SIG-M5 treated with dmso at 0.1 percent for 504 hours (cell line): ENCODE measurements at regions not wholly inside any gene's neighbourhood (a gene's known extent, or its start where the extent isn't known, plus 50 kb on each side); places are given as distances from the start of the nearest gene placed in this dataset.
"Not testable (repeated sequence)": the region's sequence is repeated elsewhere in the genome, so short reads cannot be mapped to it uniquely, and the experiment has no call there.

ENCODE experiments used
- DNase-seq: peaks from one replicate; lab custom pipeline; 2025; ENCODE audit not compliant: unreplicated experiment; lab: John Stamatoyannopoulos, UW

DNA sequence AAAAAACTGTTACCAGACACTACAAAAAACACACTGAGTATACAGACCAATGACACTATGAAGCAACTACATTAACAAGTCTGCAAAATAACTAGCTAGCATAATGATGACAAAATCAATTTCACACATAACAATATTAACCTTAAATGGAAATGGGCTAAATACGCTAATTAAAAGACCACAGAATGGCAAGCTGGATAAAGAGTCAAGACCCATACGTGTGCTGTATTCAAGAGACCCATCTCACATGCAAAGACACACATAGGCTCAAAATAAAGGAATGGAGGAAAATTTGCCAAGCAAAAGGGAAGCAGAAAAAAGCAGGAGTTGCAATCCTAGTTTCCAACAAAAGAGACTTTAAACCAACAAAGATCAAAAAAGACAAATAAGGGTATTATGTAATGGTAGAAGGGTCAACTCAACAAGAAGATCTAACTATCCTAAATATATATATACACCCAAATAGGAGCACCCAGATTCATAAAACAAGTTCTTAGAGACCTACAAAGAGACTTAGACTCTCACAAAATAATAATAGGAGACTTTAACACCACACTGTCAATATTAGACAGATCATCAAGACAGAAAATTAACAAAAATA, 158.6 kb downstream of the ALDH8A1 start:
- not testable (repeated sequence) for DNase-seq

DNA sequence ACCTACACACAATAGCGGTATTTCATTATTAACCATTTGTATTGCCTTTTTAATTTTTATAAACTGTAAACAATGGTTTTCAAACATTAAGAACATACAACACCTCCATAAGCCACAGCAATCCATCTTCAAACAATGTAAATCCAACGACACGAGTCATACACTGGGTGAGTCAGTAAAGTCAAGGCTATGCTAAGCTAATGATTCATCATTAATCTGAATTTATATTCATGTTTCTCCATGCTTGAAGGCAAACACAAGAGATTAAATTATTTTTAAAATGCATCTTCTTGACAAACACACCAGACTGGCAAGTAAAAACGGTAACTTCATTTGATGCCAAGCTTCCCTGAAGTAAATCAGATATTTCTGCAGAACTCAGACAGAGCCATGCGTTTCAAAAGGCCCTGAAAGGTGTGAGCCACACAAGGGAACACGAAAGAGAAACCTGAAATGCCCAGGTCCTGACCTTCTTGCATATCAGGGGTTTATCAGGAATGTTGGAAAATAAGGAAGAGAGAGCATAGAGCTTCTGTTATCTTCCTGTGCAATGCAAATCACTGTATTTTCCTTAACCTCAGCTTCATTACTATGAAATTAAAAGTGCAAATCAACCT, 162.5 kb downstream of the ALDH8A1 start:
- DNase-seq, result no peak

DNA sequence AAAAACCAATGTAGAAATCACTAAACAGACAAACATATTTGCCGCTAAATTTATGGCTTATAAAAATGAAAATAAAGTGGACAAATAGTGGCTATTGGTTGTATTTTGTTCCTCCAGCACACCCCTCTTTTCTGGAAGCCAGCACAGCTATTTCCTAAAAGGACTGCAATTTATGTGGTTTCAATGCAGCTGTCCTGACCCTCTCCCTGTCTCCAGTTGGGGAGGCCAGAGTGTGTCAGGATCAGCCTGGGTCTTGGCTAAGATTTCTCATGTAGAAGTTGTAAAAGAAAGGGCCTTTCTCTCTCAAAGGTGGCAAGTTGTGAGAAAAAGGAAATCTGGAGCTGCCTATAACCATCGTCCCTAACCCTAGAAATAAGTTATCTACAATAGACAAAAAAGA, 165.6 kb downstream of the ALDH8A1 start:
- DNase-seq, result no peak

DNA sequence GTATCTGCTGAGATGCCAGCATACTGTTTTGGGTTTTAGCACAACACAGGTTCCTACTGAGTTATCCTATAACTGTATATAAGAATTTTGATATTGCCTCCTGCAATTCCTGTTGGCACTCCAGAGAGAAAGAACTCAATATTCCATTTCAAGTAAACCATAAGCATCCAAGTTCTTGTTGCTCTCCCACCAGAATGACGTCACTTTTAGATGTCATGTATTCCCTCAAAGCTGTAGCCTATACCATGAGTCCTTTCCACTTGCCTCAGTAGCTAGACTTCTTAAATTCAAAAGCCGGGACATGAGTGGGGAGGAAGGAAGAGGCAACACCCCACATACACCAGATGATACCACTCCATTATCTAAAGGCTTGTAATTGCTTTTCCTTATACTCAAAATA, 171.5 kb downstream of the ALDH8A1 start:
- no peak for DNase-seq

DNA sequence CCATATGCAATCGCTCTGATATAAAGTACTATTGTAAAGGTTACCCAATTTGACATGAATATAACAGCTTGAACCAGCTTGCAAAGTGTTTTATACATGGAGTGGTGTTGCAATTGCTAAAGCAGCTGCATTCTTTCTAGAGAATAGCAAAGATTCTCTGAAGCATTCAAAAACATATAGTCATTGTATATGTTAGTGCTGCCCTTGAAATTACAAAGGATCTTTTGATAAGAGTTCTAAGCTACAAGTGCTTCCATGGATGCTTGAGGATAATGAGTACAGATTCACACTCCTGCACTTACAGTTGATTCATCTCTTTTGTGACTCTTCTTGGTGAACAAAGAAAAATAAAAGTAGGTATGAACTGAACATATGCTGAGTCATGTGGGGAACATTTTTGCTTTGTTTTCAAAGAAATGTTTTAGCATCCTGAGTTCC, 175.7 kb downstream of the ALDH8A1 start:
- DNase-seq, result no peak

DNA sequence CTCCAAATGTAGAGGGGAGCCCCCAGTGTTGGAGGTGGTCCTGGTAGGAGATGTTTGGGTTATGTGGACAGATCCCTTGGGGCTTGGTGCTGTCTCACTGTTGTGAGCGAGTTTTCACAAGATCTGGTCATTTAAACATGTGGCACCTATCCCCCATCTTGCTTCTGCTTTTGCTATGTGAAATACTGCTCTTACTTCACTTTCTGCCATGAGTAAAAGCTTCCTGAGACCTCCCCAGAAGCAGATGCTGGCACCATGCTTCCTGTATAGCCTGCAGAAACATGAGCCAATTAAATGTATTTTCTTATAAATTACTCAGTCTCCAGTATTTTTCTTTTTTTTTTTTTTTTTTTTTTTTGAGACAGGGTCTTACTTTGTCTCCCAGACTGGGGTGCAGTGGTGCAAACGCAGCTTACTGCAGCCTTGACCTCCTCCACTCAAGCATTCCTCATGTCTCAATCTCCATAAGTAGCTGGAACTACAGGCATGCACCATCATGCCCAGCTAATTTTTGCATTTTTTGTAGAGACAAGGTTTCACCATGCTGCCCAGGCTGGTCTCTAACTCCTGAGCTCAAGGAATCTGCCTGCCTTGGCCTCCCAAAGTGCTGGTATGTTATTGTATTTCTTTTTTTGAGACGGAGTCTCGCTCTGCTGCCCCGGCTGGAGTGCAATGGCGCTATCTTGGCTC, 177.1 kb downstream of the ALDH8A1 start:
- DNase-seq, result no peak

DNA sequence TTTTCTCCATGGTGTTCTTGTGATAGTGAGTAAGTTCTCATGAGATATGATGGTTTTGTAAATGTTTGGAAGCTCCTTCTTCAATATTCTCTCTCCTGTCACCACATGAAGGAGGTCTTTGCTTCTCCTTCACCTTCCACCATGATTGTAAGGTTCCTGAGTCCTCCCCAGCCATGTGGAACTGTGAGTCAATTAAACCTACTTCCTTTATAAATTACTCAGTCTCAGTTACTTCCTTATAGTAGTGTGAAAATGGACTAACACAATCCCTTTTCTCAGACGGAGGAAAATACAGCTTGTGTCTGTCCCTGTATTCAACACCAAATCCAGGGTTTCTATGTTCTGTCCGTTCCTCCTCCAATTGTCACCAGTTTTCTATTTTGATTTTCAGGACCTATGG, 181.0 kb downstream of the ALDH8A1 start:
- no peak for DNase-seq

DNA sequence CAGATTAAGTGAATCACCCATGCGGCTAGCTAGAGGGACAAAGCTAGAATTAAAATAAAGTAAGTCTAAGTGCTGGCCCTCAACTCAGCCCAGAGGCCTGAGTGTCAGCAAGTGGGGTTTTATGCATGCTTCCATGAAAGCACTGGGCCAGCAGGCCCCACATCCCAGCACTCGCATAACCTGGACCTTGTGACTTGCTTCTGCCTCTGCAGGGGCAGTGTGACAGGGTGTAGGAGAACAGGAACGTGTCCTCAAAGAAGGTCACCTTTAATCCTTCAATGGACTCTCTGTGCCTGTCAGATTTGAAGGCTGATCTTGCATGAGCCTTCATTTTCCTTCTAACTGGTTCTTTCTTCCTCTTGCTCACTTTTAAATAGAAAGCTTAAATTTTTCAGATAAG, 183.4 kb downstream of the ALDH8A1 start:
- DNase-seq, result no peak

DNA sequence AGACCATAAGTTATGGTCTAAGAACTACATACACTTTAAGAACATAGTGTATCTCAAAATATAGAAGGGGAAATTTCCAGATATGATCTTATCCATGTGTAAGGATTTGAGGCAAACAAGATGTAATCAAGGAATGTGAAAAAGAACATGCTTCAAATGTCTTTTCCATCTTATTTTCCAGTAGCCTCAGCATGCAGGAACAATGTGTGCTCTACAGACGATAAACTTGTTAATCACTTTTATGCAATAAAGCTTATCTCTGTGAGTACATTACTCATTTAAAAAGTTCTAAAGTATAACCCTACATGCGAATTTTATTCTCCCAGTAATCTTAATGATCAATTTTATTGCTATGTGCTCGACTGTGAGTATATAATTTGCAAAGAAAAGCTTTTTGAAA, 185.2 kb downstream of the ALDH8A1 start:
- DNase-seq, result no peak

DNA sequence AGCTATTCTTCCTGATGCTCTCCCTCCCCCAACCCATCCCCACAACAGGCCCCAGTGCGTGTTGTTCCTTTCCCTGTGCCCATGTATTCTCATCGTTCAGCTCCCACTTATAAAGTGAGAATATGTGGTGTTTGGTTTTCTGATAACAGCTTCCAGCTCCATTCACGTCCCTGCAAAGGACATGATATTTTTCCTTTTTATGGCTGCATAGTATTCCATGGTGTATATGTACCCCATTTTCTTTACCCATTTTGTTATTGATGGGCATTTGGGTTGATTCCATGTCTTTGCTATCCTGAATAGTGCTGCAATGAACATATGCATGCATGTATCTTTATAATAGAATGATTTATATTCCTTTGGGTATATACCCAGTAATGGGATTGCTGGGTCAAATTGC, 186.3 kb downstream of the ALDH8A1 start:
- not testable (repeated sequence) for DNase-seq

DNA sequence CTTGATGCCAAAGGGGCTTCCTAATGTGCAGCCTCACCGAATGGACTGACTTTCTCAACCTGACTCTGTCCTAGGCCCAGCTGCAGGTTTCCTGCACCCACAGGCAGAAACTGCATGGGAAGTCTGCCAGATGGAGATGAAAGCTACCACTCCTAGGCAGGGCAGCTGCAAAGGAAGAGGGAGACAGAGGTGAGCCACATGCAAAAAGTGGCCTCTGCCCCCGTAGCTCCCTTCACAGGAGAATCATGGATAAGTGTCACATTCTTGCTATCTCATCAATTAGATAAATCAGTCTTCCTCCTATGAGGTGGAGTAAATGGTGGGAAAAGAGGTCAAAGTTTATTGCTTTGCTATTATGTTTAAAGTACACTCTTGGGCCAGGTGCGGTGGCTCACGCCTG, 191.3 kb downstream of the ALDH8A1 start:
- no peak for DNase-seq

DNA sequence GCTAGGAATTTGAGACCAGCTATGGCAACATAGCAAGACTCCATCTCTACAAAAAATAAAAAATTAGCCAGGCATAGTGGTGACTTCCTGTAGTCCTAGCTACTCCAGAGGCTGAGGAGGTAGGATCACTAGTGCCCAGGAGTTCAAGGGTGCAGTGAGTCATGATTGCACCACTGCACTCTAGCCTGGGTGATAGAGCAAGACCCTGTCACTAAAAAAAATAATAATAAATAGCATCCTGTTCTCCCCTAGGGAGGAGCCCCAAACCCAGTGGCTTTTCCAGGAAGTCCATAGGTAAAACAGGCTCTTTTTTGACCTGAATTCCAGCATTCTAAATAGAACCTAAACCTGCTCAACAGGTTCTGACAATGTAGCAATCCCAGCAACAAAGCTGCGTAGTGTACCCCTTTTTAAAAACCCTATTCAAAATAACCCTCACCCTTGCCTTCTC, 192.0 kb downstream of the ALDH8A1 start:
- no peak for DNase-seq

DNA sequence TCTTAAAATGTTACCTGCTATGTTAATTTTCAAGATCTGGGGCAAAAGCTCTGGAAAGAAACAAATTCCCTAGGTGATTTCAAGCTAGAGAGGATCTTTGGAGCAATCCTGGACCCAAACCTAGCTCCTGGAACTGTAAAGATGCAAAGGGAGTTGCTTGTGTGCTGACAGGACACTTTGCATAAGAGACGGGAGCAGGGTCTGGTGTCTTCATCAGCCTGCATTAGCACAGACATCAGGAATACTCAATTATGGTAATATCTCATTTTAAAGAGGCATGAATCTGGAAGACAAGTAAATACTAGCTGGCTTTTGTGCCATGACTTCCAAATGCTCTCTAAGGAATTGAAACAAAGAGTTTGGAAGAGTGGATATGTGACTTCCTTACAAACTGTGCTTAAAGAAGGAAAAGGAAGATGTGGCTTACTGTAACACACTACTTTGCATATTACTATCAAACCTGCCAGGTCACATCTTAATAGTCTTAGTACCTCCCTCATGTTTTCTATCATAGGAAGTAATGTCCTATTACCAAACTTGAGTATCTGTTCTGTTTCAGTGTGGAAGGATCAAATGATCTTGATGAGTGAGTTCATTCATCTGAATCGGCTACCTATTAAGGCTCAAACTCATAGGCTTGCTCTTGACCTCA, 193.4 kb downstream of the ALDH8A1 start:
- no peak for DNase-seq

DNA sequence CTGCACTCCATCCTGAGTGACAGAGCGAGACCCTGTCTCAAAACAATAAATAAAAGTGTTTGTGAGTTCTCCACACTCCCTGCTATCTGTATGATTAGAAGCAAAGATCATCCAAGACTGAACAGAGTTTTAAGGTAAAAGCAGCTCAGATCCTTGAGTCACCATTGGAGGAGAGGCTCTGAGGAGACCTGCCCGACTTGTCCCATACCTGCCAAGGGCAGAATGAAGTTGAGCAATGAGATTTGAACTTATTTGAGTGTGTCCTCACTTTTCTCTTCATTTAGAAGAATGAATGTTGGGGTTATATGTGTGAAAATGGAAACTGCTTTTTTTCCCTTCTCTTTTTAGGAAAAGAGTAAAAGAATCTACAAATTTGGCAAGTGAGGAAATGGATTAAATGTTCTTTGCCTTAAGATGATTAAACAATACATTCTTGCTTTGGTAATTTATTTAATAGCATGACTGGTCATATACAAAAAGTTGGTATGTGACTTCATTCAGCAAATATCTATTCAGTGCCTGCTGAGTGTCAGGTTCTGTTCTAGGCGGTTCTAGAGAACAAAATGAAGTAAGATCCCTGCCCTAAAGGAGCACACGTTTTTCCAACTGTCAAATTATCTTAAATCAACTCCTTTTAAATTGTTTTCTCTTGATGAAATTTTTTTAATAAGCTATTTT, 195.7 kb downstream of the ALDH8A1 start:
- no peak for DNase-seq

DNA sequence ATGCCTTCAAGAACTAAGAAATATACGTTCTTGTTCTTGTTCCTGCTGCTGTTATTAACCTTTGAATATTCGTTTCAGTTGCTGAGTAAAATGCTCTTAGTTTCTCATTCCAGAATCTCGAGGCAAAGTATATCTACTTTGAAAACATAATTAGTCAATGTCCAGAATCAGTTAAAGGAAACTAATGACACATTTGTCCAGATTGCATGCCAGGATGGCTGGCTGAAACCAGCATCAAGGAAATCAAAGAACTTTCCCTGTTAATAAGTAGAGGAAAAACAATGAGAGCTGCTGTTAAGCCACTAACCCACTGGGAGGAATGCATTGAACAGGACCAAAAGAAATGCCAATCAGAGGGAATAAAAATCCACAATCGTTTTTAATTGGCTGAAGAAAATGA, 196.9 kb downstream of the ALDH8A1 start:
- no peak for DNase-seq

DNA sequence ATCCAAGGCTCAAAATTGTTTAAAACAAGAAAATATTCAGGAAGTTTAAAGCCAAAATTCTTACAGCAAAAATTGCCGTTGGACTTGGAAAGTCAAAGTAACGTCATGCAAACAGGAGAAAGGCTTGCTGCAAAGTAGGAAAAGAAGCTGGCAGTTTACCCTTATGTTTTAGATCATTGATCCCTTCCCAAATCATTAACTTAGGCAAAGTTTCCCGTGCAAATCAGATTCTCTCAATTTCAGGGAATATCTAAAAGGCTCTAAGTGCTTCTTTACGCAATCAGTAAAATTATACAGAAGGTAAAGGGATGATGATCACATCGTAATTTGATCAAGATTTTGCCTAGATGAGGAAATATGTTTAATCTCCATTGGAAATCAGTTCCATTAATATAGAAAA, 197.5 kb downstream of the ALDH8A1 start:
- no peak for DNase-seq

DNA sequence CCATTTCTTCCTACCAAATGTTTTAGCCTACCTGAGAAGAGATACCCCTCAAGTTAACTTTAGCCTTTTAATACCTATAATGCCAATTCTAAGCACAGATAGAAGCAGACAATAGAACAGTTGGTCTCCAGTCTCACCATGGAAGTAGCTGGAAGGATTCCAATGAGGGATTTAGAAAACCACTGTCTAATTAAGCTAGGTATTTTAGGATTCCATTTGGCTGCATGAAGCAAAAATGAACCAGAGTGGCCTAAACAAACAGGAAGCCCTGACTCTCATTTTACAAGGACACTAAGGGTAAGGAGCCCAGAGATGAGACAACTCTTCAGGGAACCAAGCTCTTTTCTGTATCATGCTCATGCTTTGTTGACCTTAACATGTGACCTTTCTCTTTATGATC, 199.2 kb downstream of the ALDH8A1 start:
- DNase-seq, result no peak

DNA sequence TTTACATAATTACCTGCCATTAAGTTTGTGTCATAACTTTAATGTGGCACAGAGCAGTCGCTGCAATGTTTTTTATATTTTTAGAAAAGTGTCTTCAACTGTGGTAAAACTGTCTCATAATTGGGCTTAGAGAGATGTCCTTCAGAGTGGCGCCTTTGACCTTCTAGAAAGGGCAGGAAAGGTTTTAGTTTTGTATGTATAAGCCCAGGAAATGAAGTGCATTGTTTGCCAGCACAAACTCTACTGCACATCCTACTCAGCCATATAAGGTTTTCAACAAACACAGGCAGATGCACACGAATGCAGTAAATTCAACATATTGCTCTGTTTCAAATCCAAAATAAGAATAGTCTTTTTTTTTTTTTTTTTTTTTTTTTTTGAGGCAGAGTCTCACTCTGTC, 201.4 kb downstream of the ALDH8A1 start:
- DNase-seq, result no peak

DNA sequence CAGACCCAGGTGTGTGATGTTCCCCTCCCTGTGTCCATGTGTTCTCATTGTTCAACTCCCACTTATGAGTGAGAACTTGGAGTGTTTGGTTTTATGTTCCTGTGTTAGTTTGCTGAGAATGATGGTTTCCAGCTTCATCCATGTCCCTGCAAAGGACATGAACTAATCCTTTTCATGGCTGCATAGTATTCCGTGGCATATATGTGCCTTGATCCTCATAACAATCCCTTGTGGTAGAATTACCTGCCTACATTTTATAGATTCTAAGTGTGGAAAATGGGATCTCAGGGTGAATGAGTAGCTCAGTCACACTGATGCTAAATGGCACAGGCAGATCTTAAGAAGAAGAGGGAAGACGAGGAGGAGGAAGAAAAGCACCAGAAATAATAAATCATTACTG, 202.7 kb downstream of the ALDH8A1 start:
- not testable (repeated sequence) for DNase-seq

DNA sequence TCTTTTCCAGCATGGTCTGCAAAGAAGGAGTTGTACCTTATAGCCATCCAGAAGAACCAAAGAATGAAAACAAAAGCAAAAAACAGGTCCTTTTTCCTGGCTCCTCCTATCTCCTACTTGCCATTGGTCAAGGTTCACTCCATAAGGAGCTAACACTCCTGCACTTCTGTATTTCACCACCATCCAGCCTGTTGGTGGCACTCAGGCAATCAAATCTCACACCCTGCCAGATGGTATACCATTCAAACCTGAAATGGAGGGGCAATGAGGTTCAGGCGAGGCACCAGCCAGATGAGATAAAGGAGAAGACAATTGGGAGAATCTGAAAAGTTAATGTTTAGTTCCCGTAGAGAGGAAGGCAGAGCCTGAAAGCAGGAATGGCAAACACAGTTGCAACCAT, 203.8 kb downstream of the ALDH8A1 start:
- no peak for DNase-seq

DNA sequence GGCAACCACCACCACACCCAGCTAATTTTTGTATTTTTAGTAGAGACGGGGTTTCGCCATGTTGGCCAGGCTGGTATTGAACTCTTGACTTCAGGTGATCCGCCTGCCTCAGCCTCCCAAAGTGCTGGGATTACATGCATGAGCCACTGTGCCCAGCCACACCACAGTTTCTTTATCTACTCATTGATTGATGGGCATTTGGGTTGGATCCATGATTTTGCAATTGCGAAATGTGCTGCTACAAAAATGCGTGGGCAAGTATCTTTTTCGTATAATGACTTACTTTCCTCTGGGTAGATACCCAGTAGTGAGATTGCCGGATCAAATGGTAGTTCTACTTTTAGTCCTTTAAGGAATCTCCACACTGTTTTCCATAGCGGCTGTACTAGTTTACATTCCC, 204.7 kb downstream of the ALDH8A1 start:
- DNase-seq, result not testable (repeated sequence)
